GM19372 (cell line): ENCODE measurements at regions not wholly inside any gene's neighbourhood (a gene's known extent, or its start where the extent isn't known, plus 50 kb on each side); places are given as distances from the start of the nearest gene placed in this dataset.

Source experiments
- ATAC-seq: cut with Tn5 transposase; IDR thresholded peaks from one replicate; pipeline ENCODE4 v1.9.1; 2021; ENCODE audit warnings: mild to moderate bottlenecking, low read depth, moderate library complexity; ENCODE audit not compliant: unreplicated experiment

GRCh38 chr5:168066536-168067208 lies 224.8 kb upstream of the WWC1 start:
- ATAC-seq: no peak

DNA sequence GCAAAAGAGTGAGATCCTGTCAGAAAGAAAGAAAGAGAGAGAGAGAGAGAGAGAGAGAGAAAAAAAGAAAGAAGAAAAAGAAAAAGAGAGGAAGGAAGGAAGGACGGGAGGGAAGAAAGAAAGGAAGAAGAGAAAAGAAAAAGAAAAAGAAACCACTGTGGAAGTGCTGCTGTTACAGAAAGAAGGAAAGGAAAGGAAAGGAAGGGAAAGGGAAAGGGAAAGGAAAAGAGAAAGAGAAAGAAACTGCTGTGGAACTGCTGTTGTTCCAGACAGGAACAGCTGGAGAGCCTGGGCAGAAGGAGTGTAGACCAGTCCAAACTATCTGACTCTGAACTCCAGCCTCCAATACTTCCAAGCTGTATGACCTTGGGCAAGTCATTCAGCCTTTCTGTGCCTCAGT lies 220.7 kb upstream of the WWC1 start:
- no peak for ATAC-seq

GRCh38 chr5:168072665-168073064 lies 218.8 kb upstream of the WWC1 start:
- ATAC-seq: no peak

DNA sequence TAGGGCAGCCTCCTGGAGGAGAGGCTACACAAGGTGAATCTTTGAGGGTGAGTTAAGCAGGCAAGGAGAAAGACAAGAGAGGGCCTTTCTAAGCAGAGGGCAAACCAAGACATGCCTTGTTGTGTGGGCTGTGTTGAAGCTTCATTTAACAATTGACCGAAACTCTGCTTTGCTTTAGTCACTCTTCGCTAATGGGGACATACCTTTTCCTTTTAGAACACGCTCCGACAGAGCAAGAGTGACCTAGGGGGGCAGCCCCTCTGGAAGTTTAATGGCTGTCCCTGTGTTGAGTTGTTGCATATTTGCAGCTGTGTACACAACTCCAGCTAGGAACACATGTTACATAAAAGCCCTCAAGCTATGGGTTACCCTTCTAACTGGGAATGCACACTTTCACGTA lies 218.1 kb upstream of the WWC1 start:
- no peak for ATAC-seq

GRCh38 chr5:168073991-168074800 lies 217.2 kb upstream of the WWC1 start:
- no peak for ATAC-seq

DNA sequence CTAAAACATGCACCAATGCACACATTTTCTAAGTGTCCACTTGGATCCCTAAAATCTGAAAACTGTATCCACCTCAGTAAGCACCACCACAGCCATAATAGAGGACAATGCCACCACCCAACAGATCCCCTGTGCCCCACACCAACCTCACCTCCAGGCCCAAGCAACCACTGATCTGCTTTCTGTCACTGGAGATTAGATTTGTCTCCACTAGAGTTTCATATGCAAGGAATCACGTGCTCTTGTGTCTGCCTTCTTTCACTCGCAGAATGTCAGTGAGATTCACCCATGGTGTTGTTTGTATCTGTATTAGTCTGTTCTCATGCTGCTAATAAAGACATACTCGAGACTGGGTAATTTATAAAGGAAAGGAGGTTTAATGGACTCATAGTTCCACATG lies 216.1 kb upstream of the WWC1 start:
- no peak for ATAC-seq

DNA sequence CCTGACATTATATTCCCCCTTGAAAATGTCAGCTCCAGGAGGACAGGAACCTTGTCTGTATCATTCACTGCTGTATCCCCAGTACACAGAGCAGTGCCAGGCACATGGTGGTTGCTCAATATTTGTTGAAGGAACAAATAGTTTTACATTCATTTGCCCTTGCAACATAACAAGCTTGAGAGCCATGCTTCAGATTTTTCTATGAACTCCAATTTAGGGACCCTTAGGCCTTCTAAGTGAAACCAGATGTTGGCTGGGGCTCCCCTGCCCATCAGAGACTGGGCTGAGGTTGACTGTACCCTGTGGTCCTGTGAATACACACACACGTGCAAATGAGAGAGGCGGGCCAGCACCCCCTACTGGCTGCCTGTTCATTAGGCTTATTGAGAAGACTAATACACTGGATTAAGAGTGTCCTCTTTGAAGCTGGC lies 214.9 kb upstream of the WWC1 start:
- no peak for ATAC-seq

DNA sequence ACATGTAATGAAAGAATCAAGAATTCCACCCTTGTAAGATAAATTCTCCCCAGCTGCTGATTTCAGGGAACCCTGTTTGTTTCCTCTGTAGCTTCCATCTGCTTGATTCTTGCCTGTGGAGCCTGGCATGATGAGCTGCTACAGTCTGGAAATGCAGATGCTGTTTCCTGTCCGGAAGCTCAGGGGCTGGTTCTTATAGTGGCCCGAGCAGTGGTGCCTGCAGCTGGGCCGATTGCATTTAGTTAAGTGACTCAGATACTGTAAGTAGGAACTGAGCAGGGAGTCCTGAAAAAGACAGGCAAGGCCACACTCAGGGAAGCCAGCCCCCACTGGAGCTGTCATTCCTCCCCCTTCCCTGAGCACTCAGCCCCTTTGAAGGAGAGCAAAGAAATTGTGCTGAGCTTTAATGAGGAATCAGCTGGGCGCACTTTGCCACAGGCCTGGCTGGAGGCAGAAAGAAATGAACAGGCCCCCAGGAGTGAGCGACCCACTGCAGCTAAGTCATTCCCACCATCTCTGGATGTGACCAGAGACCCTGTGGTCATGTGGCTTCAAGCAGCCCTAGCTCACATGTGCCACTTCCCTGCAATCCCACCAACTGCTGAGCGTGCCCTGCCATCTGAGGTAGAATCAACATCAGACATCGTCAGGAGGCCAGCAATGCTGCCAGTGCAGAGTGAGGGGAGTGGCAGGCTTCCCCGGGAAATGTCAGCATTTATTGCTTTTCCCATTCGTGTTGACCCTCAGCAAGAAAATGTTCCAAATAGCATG lies 206.0 kb upstream of the WWC1 start:
- no peak for ATAC-seq

DNA sequence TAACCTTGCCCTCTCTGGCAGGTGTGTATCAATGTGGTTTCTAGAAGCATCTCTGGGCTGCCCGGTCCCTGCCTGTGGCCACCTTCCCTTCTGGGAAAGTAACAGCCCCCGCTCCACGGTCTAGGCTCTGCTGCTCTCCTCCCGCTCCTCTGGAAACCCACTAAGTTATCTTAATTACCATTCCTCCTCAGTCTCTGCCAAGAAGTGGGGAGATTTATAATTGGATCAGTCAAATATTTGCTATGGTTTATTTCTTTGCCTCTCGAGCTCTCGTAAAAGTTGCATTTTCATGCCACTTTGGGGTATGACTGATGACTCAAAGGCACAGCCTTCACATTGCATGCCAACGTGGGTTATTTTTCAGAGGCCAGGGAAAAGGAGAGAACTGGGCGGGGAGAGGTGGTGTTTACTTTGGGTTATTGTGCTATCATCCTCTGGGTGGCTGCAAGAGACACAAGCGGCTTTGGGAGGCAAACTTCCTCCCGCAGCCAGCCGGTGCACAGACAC lies 205.3 kb upstream of the WWC1 start:
- ATAC-seq: no peak

DNA sequence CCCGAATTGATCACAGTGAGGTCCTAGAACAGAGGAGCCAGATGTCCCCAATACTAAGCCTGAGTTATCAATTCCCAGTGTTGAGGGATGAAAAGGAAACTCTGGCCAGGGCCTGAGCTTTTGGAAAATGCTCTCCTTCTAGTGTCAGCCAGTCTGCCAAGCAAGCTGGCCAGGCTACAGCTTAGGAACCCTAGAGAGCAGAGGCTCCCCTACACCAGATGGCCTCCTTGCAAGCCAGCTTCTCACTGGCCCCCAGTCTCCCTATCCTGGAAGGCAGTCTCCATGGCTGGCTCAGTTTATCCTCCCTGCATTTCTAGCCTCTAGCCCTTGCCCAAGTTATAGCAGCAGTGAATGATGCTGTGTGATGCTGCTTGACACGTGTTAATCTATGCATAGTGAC lies 204.7 kb upstream of the WWC1 start:
- no peak for ATAC-seq

- no peak for ATAC-seq
Measured at GRCh38 chr5:168088410-168089173, 202.9 kb upstream of the WWC1 start.

GRCh38 chr5:168089201-168089887 lies 202.1 kb upstream of the WWC1 start:
- no peak for ATAC-seq

- ATAC-seq: no peak
Measured at GRCh38 chr5:168092209-168093185, 198.9 kb upstream of the WWC1 start.

GRCh38 chr5:168093200-168093910 lies 198.1 kb upstream of the WWC1 start:
- no peak for ATAC-seq

GRCh38 chr5:168096525-168096924 lies 194.9 kb upstream of the WWC1 start:
- ATAC-seq: no peak

DNA sequence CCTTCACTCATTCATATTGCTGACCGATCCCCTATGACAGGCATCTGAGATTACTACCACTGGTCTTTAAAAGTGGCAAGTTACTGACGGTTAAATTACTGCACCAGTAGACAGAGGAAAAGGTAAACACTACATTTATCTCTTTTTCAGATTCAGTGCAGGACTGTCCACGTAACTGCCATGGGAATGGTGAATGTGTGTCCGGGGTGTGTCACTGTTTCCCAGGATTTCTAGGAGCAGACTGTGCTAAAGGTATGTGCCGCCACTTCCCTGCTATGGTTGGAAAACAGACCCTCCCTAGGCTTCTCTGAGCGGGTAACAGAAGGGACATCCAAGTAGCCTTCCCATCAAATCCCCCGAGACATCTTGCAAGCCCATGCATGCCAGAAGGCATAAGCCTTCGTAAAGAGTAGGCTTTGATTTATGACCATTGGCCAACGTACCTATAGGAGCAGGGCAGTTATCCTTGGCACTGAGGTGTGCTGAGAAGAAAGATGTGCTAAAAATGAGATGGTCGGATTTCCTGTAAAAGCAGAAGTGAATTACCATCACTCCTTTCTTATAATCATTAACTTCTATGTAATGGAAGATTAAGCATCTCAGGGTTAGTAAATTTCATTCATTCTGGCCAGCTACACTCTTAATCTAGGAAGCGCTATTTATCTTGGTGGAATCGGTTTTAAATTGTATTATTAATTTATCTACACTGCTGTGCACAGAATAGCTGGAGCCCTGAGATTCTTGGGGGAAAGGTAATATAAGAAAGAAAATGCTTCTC lies 193.4 kb upstream of the WWC1 start:
- no peak for ATAC-seq

DNA sequence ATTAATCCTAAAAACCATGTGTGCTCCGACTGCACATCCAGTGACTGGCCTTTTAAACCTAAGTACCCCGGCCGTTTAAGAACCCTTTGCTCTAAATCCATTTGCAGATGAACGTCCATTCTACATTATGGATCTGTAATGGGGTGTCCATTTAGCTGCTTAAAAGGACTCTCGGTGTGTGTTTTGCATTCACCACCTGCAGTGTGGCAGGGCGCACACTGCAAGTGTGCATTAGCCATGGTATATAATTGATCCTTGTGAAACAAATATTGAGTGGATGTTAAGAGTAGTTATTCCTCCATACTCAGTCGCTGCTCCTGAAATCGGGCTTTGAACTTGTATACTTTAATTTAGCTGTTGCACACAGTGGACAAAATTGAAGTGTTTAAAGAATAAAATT lies 190.1 kb upstream of the WWC1 start:
- ATAC-seq: no peak
